Fibroblast of peridontal ligament (primary cell): ENCODE measurements at regions not wholly inside any gene's neighbourhood (a gene's known extent, or its start where the extent isn't known, plus 50 kb on each side); places are given as distances from the start of the nearest gene placed in this dataset.
"Not testable (repeated sequence)": the region's sequence is repeated elsewhere in the genome, so short reads cannot be mapped to it uniquely, and the experiment has no call there.

Source experiments
- DNase-seq: peaks from one replicate; pipeline ENCODE4 v3.0.0-alpha.2; 2010; ENCODE audit errors: extremely low read depth

DNA sequence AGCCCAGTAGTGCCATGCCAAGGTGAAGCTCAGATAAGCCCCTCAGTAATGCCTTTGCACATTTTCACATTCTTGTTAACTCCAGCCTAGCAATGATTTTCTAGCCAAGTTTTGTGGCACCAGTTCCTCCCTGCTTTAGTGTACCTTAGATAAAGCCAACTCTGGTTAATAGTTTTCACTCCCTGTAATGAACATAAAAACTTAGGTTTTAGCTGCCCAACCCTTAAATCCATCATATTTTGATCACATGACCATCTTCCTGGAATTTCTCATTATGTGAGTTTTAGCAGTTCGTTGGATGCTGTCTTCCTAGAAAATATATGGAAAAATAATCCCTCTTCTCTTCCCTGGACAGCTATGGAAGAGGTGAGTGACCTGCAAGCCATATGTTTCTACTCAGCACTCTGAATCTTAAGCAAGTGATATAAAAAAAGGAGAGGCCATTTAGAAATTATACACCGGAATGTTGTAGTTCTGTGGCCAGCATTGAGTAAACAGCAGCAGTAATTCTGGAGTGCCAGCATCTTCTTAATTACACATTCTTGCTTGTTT is 62.2 kb upstream of the P2RY1 start:
- no peak for DNase-seq

DNA sequence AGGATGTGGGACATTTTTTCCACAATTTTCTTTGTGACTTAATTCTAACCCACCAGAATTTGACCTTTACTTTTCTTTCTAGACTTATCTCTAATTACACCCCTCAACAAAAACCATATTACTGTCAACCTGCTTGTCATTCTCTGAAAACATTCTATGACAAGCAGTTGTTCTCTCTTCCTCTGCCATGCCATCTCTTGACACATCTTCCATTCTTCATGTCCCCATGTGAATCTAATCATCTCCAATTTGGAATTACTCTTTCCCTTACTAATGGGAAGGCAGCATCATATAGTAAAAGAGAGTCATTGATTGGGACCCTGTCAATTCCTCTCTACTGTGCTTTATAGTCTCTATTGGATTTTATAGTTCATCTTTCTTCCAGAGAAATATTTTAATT is 61.3 kb upstream of the P2RY1 start:
- no peak for DNase-seq

DNA sequence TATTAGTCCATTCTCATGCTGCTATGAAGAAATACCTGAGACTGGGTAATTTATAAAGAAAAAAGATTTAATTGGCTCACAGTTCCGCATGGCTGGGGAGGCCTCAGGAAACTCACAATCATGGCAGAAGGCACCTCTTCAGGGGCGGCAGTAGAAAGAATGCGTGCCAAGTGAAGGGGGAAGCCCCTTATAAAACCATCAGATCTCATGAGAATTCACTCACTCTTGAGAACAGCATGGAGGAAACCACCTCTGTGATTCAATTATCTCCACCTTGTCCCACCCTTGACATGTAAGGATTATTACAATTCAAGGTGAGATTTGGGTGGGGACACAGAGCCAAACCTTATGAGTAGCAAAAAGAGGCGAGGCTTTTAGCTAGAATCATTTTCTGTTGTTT is 60.7 kb upstream of the P2RY1 start:
- not testable (repeated sequence) for DNase-seq

DNA sequence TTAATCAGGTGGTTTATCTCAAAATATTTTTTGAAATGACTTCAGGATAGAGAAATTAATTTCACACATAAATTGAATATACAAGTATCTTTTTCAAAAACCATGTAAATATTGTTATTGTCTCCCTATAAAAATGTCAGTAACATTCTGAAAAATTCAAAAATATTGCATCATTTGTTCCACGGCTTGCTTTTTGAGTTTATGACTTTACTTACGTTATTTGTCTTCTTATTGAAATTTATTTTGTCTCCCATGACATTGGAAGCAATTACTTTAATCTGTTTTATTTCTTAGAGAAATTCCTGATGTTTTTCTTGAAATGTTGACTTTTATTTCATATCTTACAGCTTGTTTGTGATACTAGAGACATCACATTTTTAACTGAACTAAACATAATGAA is 56.9 kb upstream of the P2RY1 start:
- no peak for DNase-seq

DNA sequence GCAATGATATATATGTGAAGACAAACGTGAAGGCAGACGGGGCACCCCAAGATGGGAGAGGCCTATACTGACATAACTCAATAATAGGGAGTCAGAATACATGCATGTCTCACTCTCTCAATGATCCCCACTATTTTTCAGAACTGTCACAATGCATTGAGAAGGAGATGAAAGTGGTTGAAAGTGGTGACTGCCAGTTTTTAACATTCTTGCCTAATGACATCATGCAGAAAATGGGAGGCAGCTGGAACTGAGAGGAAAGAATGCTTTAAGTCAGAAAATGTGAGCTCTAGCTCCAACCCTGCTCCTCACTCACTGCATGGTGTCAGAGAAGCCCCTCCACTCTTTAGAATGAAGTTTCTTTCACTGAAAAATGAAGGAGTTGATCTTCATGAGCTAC is 55.3 kb upstream of the P2RY1 start:
- DNase-seq: peak; percentile 79

DNA sequence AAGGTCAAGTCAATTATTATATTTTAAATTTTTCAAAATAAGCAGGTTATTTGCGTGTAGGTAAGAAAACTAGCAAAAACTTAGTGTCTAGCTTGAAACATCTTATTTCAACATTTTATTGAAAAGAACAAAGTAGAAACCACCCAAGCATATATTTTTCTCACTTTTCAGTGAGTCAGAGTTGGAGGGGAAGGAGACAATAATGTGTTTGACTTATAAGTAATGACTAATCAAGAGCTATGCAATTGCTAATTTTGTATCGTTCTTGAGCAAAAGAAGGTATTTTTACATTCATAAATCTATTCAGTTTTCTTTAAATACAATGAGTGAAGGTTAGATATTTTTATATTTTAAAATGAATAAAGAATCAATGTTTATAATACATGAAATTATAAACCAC is 54.4 kb upstream of the P2RY1 start:
- peak; percentile 9 for DNase-seq

DNA sequence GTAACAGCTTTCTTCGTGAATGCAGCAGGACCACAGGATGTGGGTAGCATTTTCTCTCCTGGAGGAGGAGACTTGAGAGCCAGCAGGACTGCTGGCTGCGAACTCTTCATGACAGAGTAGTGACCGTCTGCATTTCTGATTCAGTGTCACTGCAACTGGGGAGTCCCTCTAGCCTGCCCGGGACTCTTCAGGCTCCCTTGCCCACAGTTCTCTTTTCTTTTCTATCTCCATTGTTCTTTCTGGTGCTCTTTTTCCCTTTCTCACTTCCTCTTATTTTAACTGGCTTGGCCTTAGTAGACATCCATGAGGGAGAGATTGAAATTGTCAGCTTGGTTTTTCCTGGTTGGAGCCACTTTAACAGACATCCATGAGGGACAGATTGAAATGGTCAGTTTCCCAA is 49.9 kb upstream of the P2RY1 start:
- DNase-seq: no peak
